AG08396 (cell line): ENCODE measurements at regions not wholly inside any gene's neighbourhood (a gene's known extent, or its start where the extent isn't known, plus 50 kb on each side); places are given as distances from the start of the nearest gene placed in this dataset.
A peak's percentile ranks its signal among the peaks of the same experiment; 100 is the strongest.
"Not testable (repeated sequence)": the region's sequence is repeated elsewhere in the genome, so short reads cannot be mapped to it uniquely, and the experiment has no call there.

ENCODE experiments used
- DNase-seq: peaks from one replicate; pipeline ENCODE4 v3.0.0; 2012; ENCODE audit warnings: low spot score, mixed read lengths

- DNase-seq: no peak
Measured at GRCh38 chr5:163950248-163950647, 444.8 kb downstream of the MAT2B start.

DNA sequence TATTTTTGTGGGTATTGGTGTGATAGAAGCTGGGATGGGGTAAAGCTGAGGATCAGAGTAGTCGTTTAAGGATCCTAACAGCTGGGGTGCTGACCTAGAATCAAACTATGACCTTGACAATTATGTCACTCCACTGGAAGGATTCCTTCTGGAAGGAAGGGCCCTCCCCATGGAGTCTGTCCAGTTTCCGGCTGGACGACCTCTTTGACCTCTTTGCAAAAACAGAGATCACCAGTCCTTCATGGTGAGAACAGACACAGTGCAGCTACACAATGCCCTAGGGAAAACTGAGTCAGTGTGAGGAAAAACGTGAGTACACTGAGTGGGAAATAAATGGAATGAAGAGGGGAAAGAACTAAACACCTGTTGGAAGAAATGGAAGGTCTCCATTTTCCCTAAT, 445.6 kb downstream of the MAT2B start:
- DNase-seq: no peak

DNA sequence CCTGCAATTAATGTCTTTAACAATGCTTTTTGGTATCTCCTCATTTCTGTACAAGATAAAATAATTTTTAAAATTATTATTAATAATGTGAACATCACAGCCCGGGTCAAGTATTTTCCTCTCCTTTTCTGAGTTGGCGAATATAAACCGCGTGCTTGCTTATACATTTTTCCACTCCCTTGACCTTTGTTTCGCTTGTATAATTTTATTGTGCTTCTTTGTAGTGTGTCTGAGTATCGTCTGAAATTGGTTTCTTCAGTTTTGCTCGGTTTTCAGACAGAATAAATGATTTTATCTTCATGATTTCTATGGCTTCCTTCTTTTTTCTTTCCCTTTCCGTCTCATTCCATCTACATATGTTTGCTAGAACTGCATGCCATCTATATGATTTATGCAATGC, 448.5 kb downstream of the MAT2B start:
- DNase-seq: no peak

DNA sequence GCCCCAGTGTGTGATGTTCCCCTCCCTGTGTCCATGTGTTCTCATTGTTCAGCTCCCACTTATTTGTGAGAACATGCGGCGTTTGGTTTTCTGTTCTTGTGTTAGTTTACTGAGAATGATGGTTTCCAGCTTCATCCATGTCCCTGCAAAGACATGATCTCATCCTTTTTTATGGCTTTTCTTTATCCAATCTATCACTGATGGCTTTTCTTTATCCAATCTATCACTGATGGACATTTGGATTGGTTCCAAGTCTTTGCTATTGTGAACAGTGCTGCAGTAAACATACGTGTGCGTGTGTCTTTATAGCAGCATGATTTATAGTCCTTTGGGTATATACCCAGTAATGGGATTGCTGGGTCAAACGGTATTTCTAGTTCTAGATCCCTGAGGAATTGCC, 455.8 kb downstream of the MAT2B start:
- DNase-seq: not testable (repeated sequence)

DNA sequence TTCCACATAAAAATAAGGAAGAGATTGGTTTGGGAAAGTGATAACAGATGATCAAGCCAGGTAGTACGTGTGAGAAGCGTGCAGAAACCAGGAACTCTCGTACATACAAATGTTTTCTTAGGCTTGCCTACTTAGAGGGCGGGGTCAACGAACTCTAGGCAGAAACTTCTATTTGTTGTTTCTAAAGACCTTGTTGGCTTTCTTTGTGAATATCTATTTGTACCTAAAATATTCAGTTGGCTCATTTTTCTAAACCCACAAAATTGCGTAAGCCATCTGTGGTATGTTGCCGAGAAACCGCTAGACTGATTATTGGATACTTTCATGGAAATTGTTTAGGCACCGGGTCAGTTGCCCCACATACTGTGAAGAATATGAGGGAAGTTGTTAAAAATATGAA, 458.5 kb downstream of the MAT2B start:
- DNase-seq: no peak

DNA sequence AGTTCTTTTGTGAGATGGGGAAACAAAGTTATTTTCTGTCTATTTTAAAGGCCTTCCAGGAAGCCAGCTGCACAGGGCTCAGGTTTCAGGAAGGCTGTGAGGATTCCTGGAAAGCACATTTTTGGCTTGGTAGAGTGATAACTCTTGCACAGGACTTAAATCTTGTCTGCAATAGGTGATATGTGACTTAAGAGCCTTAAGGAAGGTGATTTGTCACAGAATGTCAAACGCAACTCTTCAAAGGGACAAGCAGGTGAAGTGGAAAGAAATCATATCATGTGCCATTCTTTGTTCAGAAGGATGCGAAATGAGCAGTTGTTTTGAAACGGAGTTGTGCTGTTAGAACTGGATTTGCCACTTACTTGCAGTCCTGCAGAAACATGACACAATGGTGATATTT, 459.3 kb downstream of the MAT2B start:
- DNase-seq: no peak

- DNase-seq: no peak
Measured at GRCh38 chr5:163967268-163967667, 461.8 kb downstream of the MAT2B start.

GRCh38 chr5:163968651-163969050, 463.2 kb downstream of the MAT2B start:
- DNase-seq: no peak

DNA sequence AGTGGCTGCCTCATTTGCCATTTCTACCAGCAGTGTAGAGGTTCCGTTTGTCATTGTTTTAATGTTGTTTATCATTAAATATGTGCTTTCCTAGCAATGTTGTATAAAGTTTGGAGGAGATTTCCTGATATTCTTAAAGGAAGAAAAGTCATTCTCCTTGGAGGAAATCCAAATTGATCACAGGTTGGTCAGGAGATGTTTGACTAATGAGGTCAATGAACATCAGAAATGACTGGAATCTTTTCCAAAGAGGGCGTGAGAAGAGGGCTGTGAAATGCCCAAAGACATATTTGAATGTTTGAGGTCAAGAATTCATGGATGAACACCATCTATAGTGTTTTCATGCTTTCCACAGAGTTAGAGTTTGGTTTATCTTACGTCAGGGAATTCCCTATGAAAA, 471.3 kb downstream of the MAT2B start:
- DNase-seq: no peak

- DNase-seq: no peak
Measured at GRCh38 chr5:163978897-163979296, 473.5 kb downstream of the MAT2B start.

DNA sequence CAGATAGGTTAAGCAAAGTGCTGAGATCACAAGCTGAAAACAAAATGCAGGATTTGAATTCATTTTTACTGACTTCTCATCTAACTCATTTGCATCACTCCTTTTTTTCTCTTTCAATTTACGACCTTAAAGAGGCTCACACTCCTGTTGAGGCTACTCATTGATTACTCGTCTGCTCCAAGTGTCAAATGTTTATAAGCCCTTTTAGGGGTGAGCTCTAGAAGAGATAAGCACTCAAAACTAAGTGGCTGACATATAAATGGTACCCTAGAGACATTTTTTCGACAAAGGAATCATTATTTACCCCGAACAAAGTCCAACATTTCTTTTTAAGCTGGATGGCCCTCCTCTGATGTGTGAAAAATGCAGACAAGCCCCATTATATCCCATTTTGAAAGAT, 483.1 kb downstream of the MAT2B start:
- no peak for DNase-seq

DNA sequence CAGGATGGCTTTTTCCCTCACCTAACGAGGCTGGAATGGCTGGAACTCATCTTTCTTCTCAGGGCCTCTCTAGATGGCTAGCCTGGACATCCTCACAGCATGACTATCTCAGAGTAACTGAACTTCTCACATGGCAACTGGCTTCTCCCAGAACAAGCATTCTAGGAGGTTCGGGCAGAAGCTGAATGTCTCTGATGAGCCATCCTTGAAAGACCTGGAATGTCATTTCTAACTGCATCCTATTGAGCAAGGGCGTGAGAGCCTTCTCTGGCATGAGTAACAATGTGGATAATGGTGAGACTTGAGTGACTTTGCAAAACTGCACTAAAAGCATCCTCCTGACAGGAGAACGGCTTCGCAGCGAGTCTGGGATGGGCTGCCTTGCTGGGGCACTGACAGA, 487.7 kb downstream of the MAT2B start:
- DNase-seq: no peak

DNA sequence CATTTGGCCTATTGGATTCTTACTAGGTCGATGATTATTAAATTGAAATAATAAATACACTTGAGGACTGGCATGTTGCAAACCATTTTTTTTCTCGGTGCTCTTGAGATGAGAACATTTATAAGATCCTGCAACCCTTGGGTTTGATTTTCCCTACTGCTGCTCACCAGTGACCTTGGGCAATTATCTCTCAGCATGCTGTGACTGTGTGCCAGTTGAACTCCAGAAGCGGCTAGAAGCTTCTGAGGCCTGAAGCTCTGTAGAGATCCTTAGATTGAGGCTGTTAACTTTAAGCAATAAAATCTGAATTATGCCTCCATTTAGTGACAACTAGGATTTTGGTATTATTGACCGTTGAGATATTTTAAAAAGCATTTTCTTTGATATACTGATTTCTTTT, 489.8 kb downstream of the MAT2B start:
- DNase-seq: no peak

DNA sequence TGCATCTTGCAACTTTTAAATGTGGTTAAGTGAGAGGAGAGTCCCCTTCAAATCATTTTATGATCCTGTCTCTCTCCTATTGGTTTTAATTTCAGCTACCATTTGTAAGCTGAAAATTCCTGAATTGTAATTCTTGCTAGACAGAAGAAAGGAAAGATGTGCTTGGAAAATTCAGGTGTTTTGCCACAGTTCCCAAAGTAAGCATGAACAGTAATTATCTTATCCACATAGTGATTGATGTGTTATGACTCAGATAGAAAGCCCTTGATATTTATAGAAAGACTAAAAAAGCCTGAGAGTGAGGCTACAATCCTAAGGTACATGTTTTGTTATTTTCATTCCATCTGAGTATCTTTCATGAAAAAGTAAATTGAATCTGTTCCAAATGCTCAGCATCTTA, 492.5 kb downstream of the MAT2B start:
- DNase-seq: no peak

- DNase-seq: no peak
Measured at GRCh38 chr5:164000241-164000640, 494.8 kb downstream of the MAT2B start.

DNA sequence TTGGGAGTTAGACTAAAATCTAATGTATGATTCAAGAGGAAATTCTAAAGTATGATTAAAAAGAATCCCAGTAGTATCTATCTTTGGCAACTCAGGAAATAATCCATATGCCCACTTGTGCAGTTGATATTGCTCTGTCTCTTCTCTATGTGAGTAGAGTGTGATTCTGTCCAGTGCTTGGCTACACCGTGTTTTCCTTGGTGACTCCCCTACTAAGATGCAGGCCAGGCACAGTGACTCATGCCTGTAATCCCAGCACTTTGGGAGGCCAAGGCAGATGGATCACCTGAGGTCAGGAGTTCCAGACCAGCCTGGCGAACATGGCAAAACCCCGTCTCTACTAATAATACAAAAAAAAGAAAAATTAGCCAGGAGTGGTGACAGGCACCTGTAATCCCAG, 495.4 kb downstream of the MAT2B start:
- DNase-seq: no peak

GRCh38 chr5:164002214-164002613, 496.8 kb downstream of the MAT2B start:
- no peak for DNase-seq

GRCh38 chr5:164002628-164003027, 497.2 kb downstream of the MAT2B start:
- no peak for DNase-seq

- no peak for DNase-seq
Measured at GRCh38 chr5:164005071-164005470, 499.7 kb downstream of the MAT2B start.

DNA sequence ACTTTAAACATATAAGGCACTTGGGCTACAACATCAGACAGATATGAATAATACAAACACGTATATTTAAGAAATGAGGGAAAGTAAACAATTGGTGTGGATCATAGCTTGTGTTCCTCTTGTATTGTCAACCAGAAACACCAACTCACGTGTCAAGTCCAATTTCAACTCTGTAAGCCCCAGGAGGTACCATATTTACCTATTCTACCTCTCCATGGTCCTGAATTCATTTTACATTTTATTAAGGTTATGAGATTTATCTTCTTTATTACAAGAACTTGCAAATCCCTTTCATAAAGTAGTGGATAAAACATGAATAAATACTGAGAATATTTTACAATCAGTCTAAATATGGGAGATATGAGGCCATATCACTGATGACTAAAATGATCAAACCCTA, 501.6 kb downstream of the MAT2B start:
- no peak for DNase-seq

- DNase-seq: no peak
Measured at GRCh38 chr5:164009621-164010020, 504.2 kb downstream of the MAT2B start.

GRCh38 chr5:164010900-164011299, 505.5 kb downstream of the MAT2B start:
- no peak for DNase-seq

GRCh38 chr5:164012371-164012770, 507.0 kb downstream of the MAT2B start:
- no peak for DNase-seq

DNA sequence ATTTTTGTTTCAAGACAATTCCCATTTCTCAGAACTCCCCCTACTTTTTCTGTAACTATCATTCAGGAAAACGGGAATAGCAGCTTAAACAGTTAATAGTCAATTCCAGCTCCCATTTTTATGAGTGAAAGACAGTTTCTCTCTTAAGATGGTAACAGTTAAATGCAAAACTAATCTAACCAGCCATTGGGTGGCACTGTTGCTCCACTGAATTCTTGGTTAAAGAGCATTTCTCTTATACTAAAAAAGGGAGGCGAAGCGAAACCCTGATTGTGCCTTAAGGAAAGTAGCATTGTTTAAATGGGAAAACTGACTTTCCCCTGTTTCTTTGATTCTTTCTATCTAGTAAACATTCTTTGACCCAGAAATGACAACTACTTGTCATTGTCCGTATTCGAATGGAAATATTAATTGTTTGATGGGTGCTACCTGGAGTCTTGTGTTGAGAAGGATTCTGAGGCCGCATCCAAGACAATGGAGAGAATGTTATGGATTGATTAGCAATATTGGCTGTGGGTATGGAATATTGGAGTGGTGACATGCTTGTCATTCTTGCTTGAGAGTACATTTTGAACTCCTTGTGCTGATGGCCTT, 507.8 kb downstream of the MAT2B start:
- DNase-seq: peak; percentile 28

DNA sequence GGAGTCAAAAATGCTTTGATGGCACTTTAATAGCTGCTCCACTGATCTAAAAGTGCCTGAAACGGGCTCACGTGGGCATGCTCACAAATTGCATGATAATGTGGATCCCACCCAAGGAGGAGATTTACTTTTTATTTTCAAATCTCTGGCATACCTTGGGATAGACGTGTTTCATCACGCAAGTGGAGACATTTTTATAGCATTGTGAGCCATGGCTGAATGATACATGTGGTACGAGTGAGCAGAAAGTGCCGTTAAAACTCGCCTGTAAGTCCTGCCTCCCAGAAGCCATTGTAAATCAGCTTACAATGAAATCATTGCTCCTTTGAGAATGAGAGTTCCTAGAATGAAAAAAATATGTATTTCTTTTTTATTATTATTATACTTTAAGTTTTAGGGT, 514.7 kb downstream of the MAT2B start:
- DNase-seq: no peak
